ENCODE measurements at regions not wholly inside any gene's neighbourhood (a gene's known extent, or its start where the extent isn't known, plus 50 kb on each side); places are given as distances from the start of the nearest gene placed in this dataset.
"Not testable (repeated sequence)": the region's sequence is repeated elsewhere in the genome, so short reads cannot be mapped to it uniquely, and the experiment has no call there.

- H3K9me3 ChIP-seq, result peaks cover 0 to 9% (median 2%) of the 10 kb centered on the region in 4 donors
- DNase-seq (ENCODE audit: extremely low spot score), result no peak
- H3K4me3 ChIP-seq, result no peak overlapping the region
- intact Hi-C loops (cut with DNase I), result no loop called here
- H3K4me1 ChIP-seq, result no peaks in the 10 kb centered on the region
- H3K27ac ChIP-seq (replicated peaks in 1 of 4), result no peak overlapping the region
- H3K36me3 ChIP-seq, result no peaks in the 10 kb centered on the region
- TF ChIP-seq CTCF (IDR thresholded peaks at IDR 0.05) (no peak), POLR2A (IDR thresholded peaks at IDR 0.05; ENCODE audit: low read depth) (no peak), POLR2AphosphoS5 (IDR thresholded peaks at IDR 0.05) (no peak), EP300 (IDR thresholded peaks at IDR 0.05) (no peak)
- H3K27me3 ChIP-seq, result no peaks in the 10 kb centered on the region
Measured at GRCh38 chr12:7581625-7582024, 78.0 kb upstream of the CD163 start.

- Histone ChIP-seq H3K27ac (replicated peaks in 1 of 4) (no peak overlapping the region), H3K4me3 (no peak overlapping the region), H3K9me3 (peaks cover 0 to 9% (median 2%) of the 10 kb centered on the region in 4 donors), H3K36me3 (no peaks in the 10 kb centered on the region), H3K27me3 (no peaks in the 10 kb centered on the region), H3K4me1 (no peaks in the 10 kb centered on the region)
- intact Hi-C loops (cut with DNase I), result no loop called here
- TF ChIP-seq EP300 (IDR thresholded peaks at IDR 0.05) (no peak), CTCF (IDR thresholded peaks at IDR 0.05) (no peak), POLR2A (IDR thresholded peaks at IDR 0.05; ENCODE audit: low read depth) (no peak)
- DNase-seq (ENCODE audit: extremely low spot score), result no peak
- WGBS, result 32% methylated on average over 2 of the region's 2 CpGs
Measured at GRCh38 chr12:7581046-7581445, 77.5 kb upstream of the CD163 start.

GRCh38 chr12:7571257-7571656 lies 67.7 kb upstream of the CD163 start:
- Histone ChIP-seq H3K27ac (replicated peaks in 1 of 4) (no peak overlapping the region), H3K4me1 (no peaks in the 10 kb centered on the region), H3K36me3 (no peaks in the 10 kb centered on the region), H3K4me3 (no peak overlapping the region), H3K9me3 (no peaks in the 10 kb centered on the region), H3K27me3 (no peaks in the 10 kb centered on the region)
- 25% methylated on average over 1 of the region's 1 CpG for WGBS
- no peak for DNase-seq (ENCODE audit: extremely low spot score)
- TF ChIP-seq POLR2A (IDR thresholded peaks at IDR 0.05; ENCODE audit: low read depth) (no peak), POLR2AphosphoS5 (IDR thresholded peaks at IDR 0.05) (peak in 1 of 2 donors; percentile 53)
- intact Hi-C loops (cut with DNase I), result no loop called here

- H3K4me3 ChIP-seq, result no peak overlapping the region
- intact Hi-C loops (cut with DNase I), result no loop called here
- H3K27ac ChIP-seq (replicated peaks in 1 of 4), result peak overlapping the region; percentile 41 to 63 (median 56)
- no peak for DNase-seq (ENCODE audit: extremely low spot score)
- 65% methylated on average over 3 of the region's 3 CpGs for WGBS
- H3K27me3 ChIP-seq, result no peaks in the 10 kb centered on the region
- TF ChIP-seq CTCF (IDR thresholded peaks at IDR 0.05), result no peak
- no peak for TF ChIP-seq EP300 (IDR thresholded peaks at IDR 0.05)
- no peak for TF ChIP-seq POLR2AphosphoS5 (IDR thresholded peaks at IDR 0.05)
- TF ChIP-seq POLR2A (IDR thresholded peaks at IDR 0.05; ENCODE audit: low read depth), result no peak
- no peaks in the 10 kb centered on the region for H3K9me3 ChIP-seq
- no peaks in the 10 kb centered on the region for H3K36me3 ChIP-seq
- no peaks in the 10 kb centered on the region for H3K4me1 ChIP-seq
Measured at GRCh38 chr12:7557227-7557626, 53.6 kb upstream of the CD163 start.

- Histone ChIP-seq H3K4me3 (no peak overlapping the region), H3K4me1 (no peaks in the 10 kb centered on the region), H3K27ac (replicated peaks in 1 of 4) (peak overlapping the region in 2 of 4 donors; percentile 43 to 60), H3K27me3 (no peaks in the 10 kb centered on the region), H3K36me3 (no peaks in the 10 kb centered on the region), H3K9me3 (no peaks in the 10 kb centered on the region)
- whole genome bisulfite sequencing, result 28% methylated on average over 3 of the region's 3 CpGs
- DNase-seq (ENCODE audit: extremely low spot score), result no peak
- no peak for TF ChIP-seq CTCF (IDR thresholded peaks at IDR 0.05)
- peak; percentile 31 for TF ChIP-seq EP300 (IDR thresholded peaks at IDR 0.05)
- intact Hi-C loops (cut with DNase I), result no loop called here
Measured at GRCh38 chr12:7555752-7556151, 52.2 kb upstream of the CD163 start.

- intact Hi-C loops (cut with DNase I); DNase-seq (ENCODE audit: extremely low spot score); H3K4me3 ChIP-seq; H3K9me3 ChIP-seq; H3K4me1 ChIP-seq; H3K27me3 ChIP-seq; H3K36me3 ChIP-seq: not testable (repeated sequence)
- H3K27ac ChIP-seq (replicated peaks in 1 of 4), result peak overlapping the region in 1 of 4 donors; percentile 43
- WGBS, result 91% methylated on average over 6 of the region's 6 CpGs
Measured at GRCh38 chr12:7554831-7555230, 51.3 kb upstream of the CD163 start.
